Neutrophil (primary cell): ENCODE measurements at regions not wholly inside any gene's neighbourhood (a gene's known extent, or its start where the extent isn't known, plus 50 kb on each side); places are given as distances from the start of the nearest gene placed in this dataset.

Source experiments
- H3K27ac ChIP-seq: fragments of 200-600 bp; sonication (generic); 2 replicates; pipeline ENCODE4 v1.5.1; 2016; ENCODE audit warnings: mild to moderate bottlenecking, moderate library complexity
- H3K27me3 ChIP-seq: fragments of 200-600 bp; sonication (generic); 2 replicates; pipeline ENCODE4 v1.6.0; 2016; ENCODE audit warnings: mild to moderate bottlenecking
- H3K36me3 ChIP-seq: fragments of 200-600 bp; sonication (generic); 2 replicates; pipeline ENCODE4 v1.5.1; 2017
- H3K4me1 ChIP-seq, 2 experiments: fragments of 200-600 bp in 1 of 2; sonication (generic) in 1 of 2; 1 replicate in 1 of 2; 2 replicates in 1 of 2; pipeline versions ENCODE4 v1.5.1 to v1.6.1; 2013 to 2016; ENCODE audit warnings: low read depth in 1 of 2, low read length in 1 of 2, mild to moderate bottlenecking in 1 of 2, moderate library complexity in 1 of 2; ENCODE audit not compliant: control insufficient read depth in 1 of 2, insufficient read depth in 1 of 2
- H3K4me3 ChIP-seq, 2 experiments: fragments of 200-600 bp in 1 of 2; sonication (generic) in 1 of 2; 1 replicate in 1 of 2; 2 replicates in 1 of 2; pipeline ENCODE4 v1.5.1; 2013 to 2016; ENCODE audit warnings: low read depth in 1 of 2, low read length in 1 of 2, mild to moderate bottlenecking in 1 of 2, moderate library complexity in 1 of 2
- H3K9me3 ChIP-seq: fragments of 200-600 bp; sonication (generic); 2 replicates; pipeline ENCODE4 v1.5.1; 2016
- CTCF ChIP-seq: fragments of 200-600 bp; sonication (generic); IDR thresholded peaks from 2 replicates; pipeline ENCODE4 v1.5.1; 2016; ENCODE audit warnings: antibody characterized with exemption

- no peaks in the 10 kb centered on the region for H3K27me3 ChIP-seq
- H3K9me3 ChIP-seq = no peaks in the 10 kb centered on the region
- no peak overlapping the region for H3K4me3 ChIP-seq
- TF ChIP-seq CTCF = no peak
- H3K27ac ChIP-seq = no peak overlapping the region
- peaks cover 27 to 31% of the 10 kb centered on the region in 2 experiments for H3K4me1 ChIP-seq
- H3K36me3 ChIP-seq = no peaks in the 10 kb centered on the region
These were observed 50.8 kb upstream of the MAX start for GRCh38 chr14:65153101-65153500.

GRCh38 chr14:65156568-65157366 is 54.5 kb upstream of the MAX start:
- TF ChIP-seq CTCF = no peak
- H3K27ac ChIP-seq = peak overlapping the region; percentile 89
- H3K27me3 ChIP-seq = no peaks in the 10 kb centered on the region
- H3K4me1 ChIP-seq = peaks cover 27 to 31% of the 10 kb centered on the region in 2 experiments
- no peaks in the 10 kb centered on the region for H3K9me3 ChIP-seq
- peak overlapping the region; percentile 30 to 50 for H3K4me3 ChIP-seq
- H3K36me3 ChIP-seq = no peaks in the 10 kb centered on the region

- Histone ChIP-seq H3K36me3 (no peaks in the 10 kb centered on the region), H3K4me3 (no peak overlapping the region), H3K27ac (no peak overlapping the region), H3K4me1 (peaks cover 26 to 29% of the 10 kb centered on the region in 2 experiments), H3K9me3 (no peaks in the 10 kb centered on the region), H3K27me3 (no peaks in the 10 kb centered on the region)
- TF ChIP-seq CTCF = no peak
These were observed 57.2 kb upstream of the MAX start for GRCh38 chr14:65159281-65160062.

- no peaks in the 10 kb centered on the region for H3K36me3 ChIP-seq
- H3K4me3 ChIP-seq = no peak overlapping the region
- no peak for TF ChIP-seq CTCF
- H3K27me3 ChIP-seq = no peaks in the 10 kb centered on the region
- H3K27ac ChIP-seq = no peak overlapping the region
- peaks cover 23 to 24% of the 10 kb centered on the region in 2 experiments for H3K4me1 ChIP-seq
- H3K9me3 ChIP-seq = no peaks in the 10 kb centered on the region
These were observed 57.8 kb upstream of the MAX start for GRCh38 chr14:65160091-65160490.

GRCh38 chr14:65162031-65162430 is 59.7 kb upstream of the MAX start:
- no peak overlapping the region for H3K27ac ChIP-seq
- H3K9me3 ChIP-seq = no peaks in the 10 kb centered on the region
- no peaks in the 10 kb centered on the region for H3K36me3 ChIP-seq
- H3K27me3 ChIP-seq = no peaks in the 10 kb centered on the region
- TF ChIP-seq CTCF = no peak
- H3K4me1 ChIP-seq = peaks cover 4 to 5% of the 10 kb centered on the region in 2 experiments
- no peak overlapping the region for H3K4me3 ChIP-seq
